GM18870 (cell line): ENCODE measurements at regions not wholly inside any gene's neighbourhood (a gene's known extent, or its start where the extent isn't known, plus 50 kb on each side); places are given as distances from the start of the nearest gene placed in this dataset.
"Not testable (repeated sequence)": the region's sequence is repeated elsewhere in the genome, so short reads cannot be mapped to it uniquely, and the experiment has no call there.

Experiments used
- ATAC-seq: cut with Tn5 transposase; IDR thresholded peaks from one replicate; pipeline ENCODE4 v1.9.1; 2021; ENCODE audit warnings: moderate library complexity; ENCODE audit not compliant: unreplicated experiment

GRCh38 chr5:2165203-2165602 is 282.5 kb upstream of the IRX4 start:
- no peak for ATAC-seq

GRCh38 chr5:2164586-2164985 is 281.9 kb upstream of the IRX4 start:
- no peak for ATAC-seq

GRCh38 chr5:2163940-2164490 is 281.3 kb upstream of the IRX4 start:
- ATAC-seq, result no peak

- ATAC-seq, result no peak
Observed at GRCh38 chr5:2163060-2163856, 280.5 kb upstream of the IRX4 start.

- no peak for ATAC-seq
Observed at GRCh38 chr5:2160811-2161210, 278.1 kb upstream of the IRX4 start.

- ATAC-seq, result no peak
Observed at GRCh38 chr5:2158767-2159166, 276.0 kb upstream of the IRX4 start.

- no peak for ATAC-seq
Observed at GRCh38 chr5:2158109-2158508, 275.4 kb upstream of the IRX4 start.

- ATAC-seq, result no peak
Observed at GRCh38 chr5:2157372-2157771, 274.6 kb upstream of the IRX4 start.

- no peak for ATAC-seq
Observed at GRCh38 chr5:2156358-2157059, 273.8 kb upstream of the IRX4 start.

GRCh38 chr5:2155556-2155955 is 272.8 kb upstream of the IRX4 start:
- no peak for ATAC-seq

- no peak for ATAC-seq
Observed at GRCh38 chr5:2153802-2154201, 271.1 kb upstream of the IRX4 start.

- no peak for ATAC-seq
Observed at GRCh38 chr5:2153350-2153749, 270.6 kb upstream of the IRX4 start.

- ATAC-seq, result not testable (repeated sequence)
Observed at GRCh38 chr5:2151301-2151888, 268.7 kb upstream of the IRX4 start.

GRCh38 chr5:2149195-2149539 is 266.4 kb upstream of the IRX4 start:
- no peak for ATAC-seq

- ATAC-seq, result no peak
Observed at GRCh38 chr5:2148312-2149194, 265.8 kb upstream of the IRX4 start.

GRCh38 chr5:2147504-2148311 is 265.0 kb upstream of the IRX4 start:
- no peak for ATAC-seq

GRCh38 chr5:2143646-2144353 is 261.1 kb upstream of the IRX4 start:
- no peak for ATAC-seq

- ATAC-seq, result no peak
Observed at GRCh38 chr5:2143088-2143487, 260.4 kb upstream of the IRX4 start.

GRCh38 chr5:2142456-2142954 is 259.8 kb upstream of the IRX4 start:
- no peak for ATAC-seq
